ENCODE measurements at regions not wholly inside any gene's neighbourhood (a gene's known extent, or its start where the extent isn't known, plus 50 kb on each side); places are given as distances from the start of the nearest gene placed in this dataset.

- no peak for TF ChIP-seq E2F4 (CRISPR knock-in tag; IDR thresholded peaks at IDR 0.05; ENCODE audit: borderline replicate concordance, low read depth)
- TF ChIP-seq NFE2L1 (CRISPR knock-in tag; IDR thresholded peaks at IDR 0.05) = no peak
- TF ChIP-seq E2F1 (CRISPR knock-in tag; IDR thresholded peaks at IDR 0.05) = no peak
- no peak for TF ChIP-seq AR (CRISPR knock-in tag; IDR thresholded peaks at IDR 0.05)
- no peak for TF ChIP-seq CBFB (CRISPR knock-in tag; IDR thresholded peaks at IDR 0.05; ENCODE audit: low read depth)
- TF ChIP-seq ZNF219 (CRISPR knock-in tag; IDR thresholded peaks at IDR 0.05; ENCODE audit: borderline replicate concordance) = no peak
- no peak for TF ChIP-seq JAZF1 (CRISPR knock-in tag; IDR thresholded peaks at IDR 0.05)
- no peak for TF ChIP-seq KAT7 (CRISPR knock-in tag; IDR thresholded peaks at IDR 0.05; ENCODE audit: borderline replicate concordance)
- no peak for TF ChIP-seq TEAD1 (CRISPR knock-in tag; IDR thresholded peaks at IDR 0.05)
- TF ChIP-seq OVOL2 (CRISPR knock-in tag; IDR thresholded peaks at IDR 0.05; ENCODE audit: borderline replicate concordance) = no peak
- TF ChIP-seq NR2C2 (CRISPR knock-in tag; IDR thresholded peaks at IDR 0.05) = no peak
- no peak for TF ChIP-seq PRRX2 (CRISPR knock-in tag; IDR thresholded peaks at IDR 0.05)
- no peak for TF ChIP-seq RELA (CRISPR knock-in tag; IDR thresholded peaks at IDR 0.05; ENCODE audit: borderline replicate concordance)
Measured at GRCh38 chr9:120177121-120177520, 402.8 kb downstream of the CDK5RAP2 start (continued).

GRCh38 chr9:120175031-120175430 is 404.9 kb downstream of the CDK5RAP2 start:
- POLR2A ChIA-PET = no interaction called here
- CTCF ChIA-PET = no interaction called here
- H3K27ac Mint-ChIP-seq = no peak overlapping the region

More at GRCh38 chr9:120175031-120175430, 404.9 kb downstream of the CDK5RAP2 start:
- Mint-ChIP-seq H3K4me3 (no peak overlapping the region), H3K27me3 (ENCODE audit: low read depth) (peaks cover 9% of the 10 kb centered on the region), H3K9me3 (peaks cover 20% of the 10 kb centered on the region), H3K36me3 (no peaks in the 10 kb centered on the region), H3K4me1 (no peaks in the 10 kb centered on the region)
- ATAC-seq = no peak
- TF ChIP-seq FOXP4 (CRISPR knock-in tag; IDR thresholded peaks at IDR 0.05) = no peak
- TF ChIP-seq JAZF1 (CRISPR knock-in tag; IDR thresholded peaks at IDR 0.05) = no peak
- TF ChIP-seq ZNF396 (CRISPR knock-in tag; IDR thresholded peaks at IDR 0.05; ENCODE audit: borderline replicate concordance) = no peak
- TF ChIP-seq ARID4B (CRISPR knock-in tag; IDR thresholded peaks at IDR 0.05; ENCODE audit: borderline replicate concordance) = no peak
- TF ChIP-seq CREB1 (CRISPR knock-in tag; IDR thresholded peaks at IDR 0.05) = no peak
- no peak for TF ChIP-seq PREB (CRISPR knock-in tag; IDR thresholded peaks at IDR 0.05; ENCODE audit: borderline replicate concordance)
- no peak for TF ChIP-seq MYBL2 (CRISPR knock-in tag; IDR thresholded peaks at IDR 0.05)
- no peak for TF ChIP-seq ZNF416 (CRISPR knock-in tag; IDR thresholded peaks at IDR 0.05)
- TF ChIP-seq USF1 (CRISPR knock-in tag; IDR thresholded peaks at IDR 0.05) = no peak
- TF ChIP-seq FOXJ3 (CRISPR knock-in tag; IDR thresholded peaks at IDR 0.05; ENCODE audit: borderline replicate concordance) = no peak
- DNase-seq (ENCODE audit: low spot score) = no peak
